ENCODE measurements at regions not wholly inside any gene's neighbourhood (a gene's known extent, or its start where the extent isn't known, plus 50 kb on each side); places are given as distances from the start of the nearest gene placed in this dataset.

DNA sequence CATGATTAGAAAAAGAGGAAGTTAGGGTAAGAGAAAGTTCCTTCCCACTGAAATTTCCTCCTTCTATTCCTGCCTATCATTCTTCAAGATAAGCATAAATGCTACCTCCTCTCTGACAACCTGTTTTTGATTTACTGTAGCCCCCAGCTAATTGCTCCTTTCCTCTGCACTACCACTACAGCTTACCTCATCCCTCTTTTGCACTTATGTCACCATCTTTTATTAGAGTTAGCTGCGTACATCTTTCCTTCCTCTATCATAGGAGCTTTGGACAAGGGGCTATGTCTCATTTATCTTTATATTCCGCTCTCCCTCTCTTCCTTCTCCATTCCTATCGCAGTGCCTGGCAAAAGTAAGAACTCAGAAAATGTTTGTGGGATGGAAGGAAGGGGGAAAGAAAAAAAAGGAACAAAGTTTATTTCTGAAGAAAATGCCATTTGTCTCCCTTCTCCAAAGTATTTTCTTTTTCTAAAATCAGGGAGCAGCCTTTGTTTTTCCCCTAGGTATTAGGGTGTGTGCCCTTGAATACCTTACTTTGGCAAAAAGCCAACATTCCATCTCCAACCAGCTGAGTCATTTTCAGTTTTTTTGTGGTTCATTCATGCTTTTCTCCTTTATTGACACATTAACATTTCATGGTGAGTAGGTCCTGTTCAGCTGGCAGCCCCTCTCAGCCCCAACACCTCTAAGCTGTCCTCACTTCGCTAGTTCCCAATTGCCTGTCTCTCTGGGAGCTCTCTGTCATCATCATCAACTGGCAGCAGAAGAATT is 87.6 kb upstream of the SOX2 start:
- no peak overlapping the region for H3K4me2 ChIP-seq
- ChIA-PET POLR2A (no interaction called here), CTCF (no interaction called here)
- peaks cover 0 to 19% of the 10 kb centered on the region in 2 experiments; a peak in 2 of 4 replicates for H3K4me1 ChIP-seq (ENCODE audit: control insufficient read depth in 1 of 2, insufficient read depth in 2 of 2, low read depth in 1 of 2, low read length in 1 of 2)
- no peaks in the 10 kb centered on the region for H3K9me2 ChIP-seq
- peaks cover 8% of the 10 kb centered on the region for H3F3A ChIP-seq (replicated peaks; ENCODE audit: insufficient read depth)
- no peaks in the 10 kb centered on the region for H3K79me2 ChIP-seq (ENCODE audit: insufficient read depth)
- peak; percentile 14 for DNase-seq
- 0 out of 4 replicates have a peak overlapping the region, but pooled peaks of 1 of the 2 experiments have one; percentile 6 for H3K27ac ChIP-seq (ENCODE audit: low read depth in 2 of 2, low read length in 1 of 2)
- WGBS (ENCODE audit: low lambda C conversion rate), result 70% methylated on average over 4 of the region's 4 CpGs
- TF ChIP-seq ELF1 (IDR thresholded peaks at IDR 0.05) (no peak), NFIC (IDR thresholded peaks at IDR 0.05; ENCODE audit: borderline replicate concordance) (peak; percentile 63; the same call in 1 of the 2 replicates), FOSL2 (IDR thresholded peaks at IDR 0.05; ENCODE audit: borderline replicate concordance, low read depth) (peak; percentile 18; the same call in 1 of the 2 replicates), RCOR1 (IDR thresholded peaks at IDR 0.05; ENCODE audit: low read length) (no peak)
- H3K4me3 ChIP-seq (ENCODE audit: low read depth in 2 of 2, low read length in 1 of 2), result no peak overlapping the region
- no peaks in the 10 kb centered on the region for H3K27me3 ChIP-seq (ENCODE audit: insufficient read depth)
- no peak overlapping the region for H2AFZ ChIP-seq (ENCODE audit: low read depth)
- no peak overlapping the region for H3K9ac ChIP-seq
- no peaks in the 10 kb centered on the region for H3K36me3 ChIP-seq (replicated peaks in 1 of 2; ENCODE audit: control insufficient read depth in 1 of 2, insufficient read depth in 2 of 2, low read length in 1 of 2)
- H3K9me3 ChIP-seq, result no peaks in the 10 kb centered on the region
- H4K20me1 ChIP-seq (ENCODE audit: insufficient read depth), result no peaks in the 10 kb centered on the region

DNA sequence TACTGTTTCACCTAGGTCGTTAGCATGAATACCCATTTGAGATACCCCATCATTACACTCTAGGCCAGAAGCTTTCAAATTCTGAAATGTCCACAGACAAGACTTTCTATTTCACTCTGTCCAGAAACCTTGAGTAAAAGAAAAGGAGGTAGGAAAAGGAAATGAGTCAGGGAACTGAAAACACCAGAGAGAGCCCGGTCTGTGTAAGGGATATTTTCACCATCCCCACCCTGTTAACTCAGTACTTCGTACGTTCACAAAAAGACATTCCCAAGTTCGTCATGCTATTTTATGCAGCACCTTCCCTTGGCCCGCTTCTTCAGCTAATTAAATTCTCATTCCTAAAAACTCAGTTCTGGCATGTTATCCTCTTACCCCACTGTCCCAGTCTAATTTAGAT is 89.4 kb upstream of the SOX2 start:
- H4K20me1 ChIP-seq (ENCODE audit: insufficient read depth), result no peaks in the 10 kb centered on the region
- H3K4me2 ChIP-seq, result no peak overlapping the region
- no peak overlapping the region for H3K4me3 ChIP-seq (ENCODE audit: low read depth in 2 of 2, low read length in 1 of 2)
- peak overlapping the region; percentile 70 for H2AFZ ChIP-seq (ENCODE audit: low read depth)
- peak overlapping the region in 1 of 2 experiments; percentile 23; a peak in 2 of 4 replicates for H3K27ac ChIP-seq (ENCODE audit: low read depth in 2 of 2, low read length in 1 of 2)
- no peaks in the 10 kb centered on the region for H3K9me2 ChIP-seq
- CTCF ChIA-PET, result interaction anchor here (0.9 kb wide), 1 partner anchor 9 kb away, joined by 5 read pairs; no protein-coding TSS in a partner anchor
- no peaks in the 10 kb centered on the region for H3K79me2 ChIP-seq (ENCODE audit: insufficient read depth)
- no peaks in the 10 kb centered on the region for H3K9me3 ChIP-seq
- no peak for DNase-seq
- H3K9ac ChIP-seq, result no peak overlapping the region
- peaks cover 2% of the 10 kb centered on the region for H3F3A ChIP-seq (replicated peaks; ENCODE audit: insufficient read depth)
- 64% methylated on average over 6 of the region's 6 CpGs for WGBS (ENCODE audit: low lambda C conversion rate)
- H3K27me3 ChIP-seq (ENCODE audit: insufficient read depth), result no peaks in the 10 kb centered on the region
- H3K36me3 ChIP-seq (replicated peaks in 1 of 2; ENCODE audit: control insufficient read depth in 1 of 2, insufficient read depth in 2 of 2, low read length in 1 of 2), result no peaks in the 10 kb centered on the region
- POLR2A ChIA-PET, result no interaction called here
- TF ChIP-seq, protein P1, sequence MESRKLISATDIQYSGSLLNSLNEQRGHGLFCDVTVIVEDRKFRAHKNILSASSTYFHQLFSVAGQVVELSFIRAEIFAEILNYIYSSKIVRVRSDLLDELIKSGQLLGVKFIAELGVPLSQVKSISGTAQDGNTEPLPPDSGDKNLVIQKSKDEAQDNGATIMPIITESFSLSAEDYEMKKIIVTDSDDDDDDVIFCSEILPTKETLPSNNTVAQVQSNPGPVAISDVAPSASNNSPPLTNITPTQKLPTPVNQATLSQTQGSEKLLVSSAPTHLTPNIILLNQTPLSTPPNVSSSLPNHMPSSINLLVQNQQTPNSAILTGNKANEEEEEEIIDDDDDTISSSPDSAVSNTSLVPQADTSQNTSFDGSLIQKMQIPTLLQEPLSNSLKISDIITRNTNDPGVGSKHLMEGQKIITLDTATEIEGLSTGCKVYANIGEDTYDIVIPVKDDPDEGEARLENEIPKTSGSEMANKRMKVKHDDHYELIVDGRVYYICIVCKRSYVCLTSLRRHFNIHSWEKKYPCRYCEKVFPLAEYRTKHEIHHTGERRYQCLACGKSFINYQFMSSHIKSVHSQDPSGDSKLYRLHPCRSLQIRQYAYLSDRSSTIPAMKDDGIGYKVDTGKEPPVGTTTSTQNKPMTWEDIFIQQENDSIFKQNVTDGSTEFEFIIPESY (IDR thresholded peaks at IDR 0.05; ENCODE audit: borderline replicate concordance, low read depth), result no peak
- TF ChIP-seq FOSL2 (IDR thresholded peaks at IDR 0.05; ENCODE audit: borderline replicate concordance, low read depth), result no peak
- no peak for TF ChIP-seq EP300 (IDR thresholded peaks at IDR 0.05; ENCODE audit: borderline replicate concordance in 1 of 2, low read depth in 1 of 2, low read length in 1 of 2)
- TF ChIP-seq RAD21 (IDR thresholded peaks at IDR 0.05; ENCODE audit: low read length), result no peak
- TF ChIP-seq MXI1 (IDR thresholded peaks at IDR 0.05; ENCODE audit: low read depth, low read length), result no peak
- TF ChIP-seq RCOR1 (IDR thresholded peaks at IDR 0.05; ENCODE audit: low read length), result no peak
- no peak for TF ChIP-seq RXRA (IDR thresholded peaks at IDR 0.05; ENCODE audit: borderline replicate concordance, low read depth)
- no peak for TF ChIP-seq ELF1 (IDR thresholded peaks at IDR 0.05)
- TF ChIP-seq GATA2 (CRISPR knock-in tag; IDR thresholded peaks at IDR 0.05), result no peak
- TF ChIP-seq, protein P2, sequence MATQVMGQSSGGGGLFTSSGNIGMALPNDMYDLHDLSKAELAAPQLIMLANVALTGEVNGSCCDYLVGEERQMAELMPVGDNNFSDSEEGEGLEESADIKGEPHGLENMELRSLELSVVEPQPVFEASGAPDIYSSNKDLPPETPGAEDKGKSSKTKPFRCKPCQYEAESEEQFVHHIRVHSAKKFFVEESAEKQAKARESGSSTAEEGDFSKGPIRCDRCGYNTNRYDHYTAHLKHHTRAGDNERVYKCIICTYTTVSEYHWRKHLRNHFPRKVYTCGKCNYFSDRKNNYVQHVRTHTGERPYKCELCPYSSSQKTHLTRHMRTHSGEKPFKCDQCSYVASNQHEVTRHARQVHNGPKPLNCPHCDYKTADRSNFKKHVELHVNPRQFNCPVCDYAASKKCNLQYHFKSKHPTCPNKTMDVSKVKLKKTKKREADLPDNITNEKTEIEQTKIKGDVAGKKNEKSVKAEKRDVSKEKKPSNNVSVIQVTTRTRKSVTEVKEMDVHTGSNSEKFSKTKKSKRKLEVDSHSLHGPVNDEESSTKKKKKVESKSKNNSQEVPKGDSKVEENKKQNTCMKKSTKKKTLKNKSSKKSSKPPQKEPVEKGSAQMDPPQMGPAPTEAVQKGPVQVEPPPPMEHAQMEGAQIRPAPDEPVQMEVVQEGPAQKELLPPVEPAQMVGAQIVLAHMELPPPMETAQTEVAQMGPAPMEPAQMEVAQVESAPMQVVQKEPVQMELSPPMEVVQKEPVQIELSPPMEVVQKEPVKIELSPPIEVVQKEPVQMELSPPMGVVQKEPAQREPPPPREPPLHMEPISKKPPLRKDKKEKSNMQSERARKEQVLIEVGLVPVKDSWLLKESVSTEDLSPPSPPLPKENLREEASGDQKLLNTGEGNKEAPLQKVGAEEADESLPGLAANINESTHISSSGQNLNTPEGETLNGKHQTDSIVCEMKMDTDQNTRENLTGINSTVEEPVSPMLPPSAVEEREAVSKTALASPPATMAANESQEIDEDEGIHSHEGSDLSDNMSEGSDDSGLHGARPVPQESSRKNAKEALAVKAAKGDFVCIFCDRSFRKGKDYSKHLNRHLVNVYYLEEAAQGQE (IDR thresholded peaks at IDR 0.05; ENCODE audit: low read depth, low read length), result no peak
- peaks cover 0 to 14% of the 10 kb centered on the region in 2 experiments; a peak in 2 of 4 replicates for H3K4me1 ChIP-seq (ENCODE audit: control insufficient read depth in 1 of 2, insufficient read depth in 2 of 2, low read depth in 1 of 2, low read length in 1 of 2)

All from SK-N-SH (cell line).